ENCODE measurements at regions not wholly inside any gene's neighbourhood (a gene's known extent, or its start where the extent isn't known, plus 50 kb on each side); places are given as distances from the start of the nearest gene placed in this dataset.
A peak's percentile ranks its signal among the peaks of the same experiment; 100 is the strongest.

DNA sequence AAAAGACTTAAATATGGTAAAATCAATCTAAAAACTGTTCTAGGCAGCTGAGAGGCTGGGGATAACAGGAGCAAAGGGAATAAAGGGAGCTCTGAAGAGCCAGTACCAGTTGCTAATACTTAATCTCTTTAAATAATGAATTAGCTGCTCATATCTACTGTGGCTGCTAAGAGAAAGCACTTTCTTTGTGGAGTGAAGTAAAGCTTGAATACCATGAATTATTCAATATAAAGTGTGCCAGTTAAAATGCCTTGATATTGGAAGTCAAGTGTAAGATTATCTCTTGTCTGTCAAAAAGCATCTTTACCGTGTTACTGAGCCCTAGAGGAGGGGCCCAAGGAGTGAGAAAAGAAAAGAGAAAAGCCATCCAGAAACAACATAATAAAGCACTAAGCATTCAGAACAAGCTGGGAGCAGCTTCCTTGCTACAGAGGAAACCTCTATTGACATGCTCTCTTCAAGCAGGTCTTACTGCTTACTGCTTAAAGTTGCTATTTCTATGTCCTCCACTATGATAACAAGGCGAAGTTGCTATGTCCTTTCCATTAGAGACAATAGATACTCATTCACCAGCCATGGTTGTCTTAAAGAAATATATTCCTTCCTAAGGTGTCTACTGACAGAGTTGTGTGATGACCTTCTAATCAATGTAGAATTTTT is 297.4 kb downstream of the CETN3 start:
- H3K27me3 ChIP-seq = no peaks in the 10 kb centered on the region
- no peak overlapping the region for H3K27ac ChIP-seq
- no peaks in the 10 kb centered on the region for H3K36me3 ChIP-seq
- DNase-seq (no peak), ATAC-seq (no peak)
- H3K4me1 ChIP-seq = no peaks in the 10 kb centered on the region
- no peaks in the 10 kb centered on the region for H3K9me3 ChIP-seq
- intact Hi-C loops (cut with DNase I) = no loop called here
- TF ChIP-seq, protein P1, sequence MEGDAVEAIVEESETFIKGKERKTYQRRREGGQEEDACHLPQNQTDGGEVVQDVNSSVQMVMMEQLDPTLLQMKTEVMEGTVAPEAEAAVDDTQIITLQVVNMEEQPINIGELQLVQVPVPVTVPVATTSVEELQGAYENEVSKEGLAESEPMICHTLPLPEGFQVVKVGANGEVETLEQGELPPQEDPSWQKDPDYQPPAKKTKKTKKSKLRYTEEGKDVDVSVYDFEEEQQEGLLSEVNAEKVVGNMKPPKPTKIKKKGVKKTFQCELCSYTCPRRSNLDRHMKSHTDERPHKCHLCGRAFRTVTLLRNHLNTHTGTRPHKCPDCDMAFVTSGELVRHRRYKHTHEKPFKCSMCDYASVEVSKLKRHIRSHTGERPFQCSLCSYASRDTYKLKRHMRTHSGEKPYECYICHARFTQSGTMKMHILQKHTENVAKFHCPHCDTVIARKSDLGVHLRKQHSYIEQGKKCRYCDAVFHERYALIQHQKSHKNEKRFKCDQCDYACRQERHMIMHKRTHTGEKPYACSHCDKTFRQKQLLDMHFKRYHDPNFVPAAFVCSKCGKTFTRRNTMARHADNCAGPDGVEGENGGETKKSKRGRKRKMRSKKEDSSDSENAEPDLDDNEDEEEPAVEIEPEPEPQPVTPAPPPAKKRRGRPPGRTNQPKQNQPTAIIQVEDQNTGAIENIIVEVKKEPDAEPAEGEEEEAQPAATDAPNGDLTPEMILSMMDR (IDR thresholded peaks at IDR 0.05) = no peak
- no peak overlapping the region for H3K4me3 ChIP-seq

- Histone ChIP-seq H3K27ac (no peak overlapping the region), H3K27me3 (no peaks in the 10 kb centered on the region), H3K4me1 (no peaks in the 10 kb centered on the region), H3K4me3 (no peak overlapping the region), H3K36me3 (no peaks in the 10 kb centered on the region), H3K9me3 (no peaks in the 10 kb centered on the region)
- no peak for DNase-seq
- no peak for ATAC-seq
- TF ChIP-seq, protein P1 (IDR thresholded peaks at IDR 0.05) = no peak
- intact Hi-C loops (cut with DNase I) = no loop called here
Observed at GRCh38 chr5:90111364-90112032, 298.1 kb downstream of the CETN3 start.

DNA sequence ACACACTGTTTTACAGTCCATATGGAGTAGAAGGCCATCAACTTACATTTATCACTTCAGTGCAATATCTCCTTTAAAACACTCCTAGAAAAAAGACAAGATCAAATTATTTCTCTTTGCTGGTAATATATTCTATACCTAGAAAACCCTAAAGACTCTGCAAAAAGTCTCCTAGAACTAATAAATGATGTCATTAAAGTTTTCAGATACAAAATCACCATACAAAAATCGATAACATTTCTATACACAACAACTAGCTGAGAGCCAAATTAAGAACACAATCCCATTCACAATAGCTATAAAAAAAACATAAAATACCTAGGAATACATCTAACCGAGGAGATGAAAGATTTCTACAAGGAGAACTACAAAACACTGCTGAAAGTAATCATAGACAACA is 300.3 kb downstream of the CETN3 start:
- intact Hi-C loops (cut with DNase I) = no loop called here

GRCh38 chr5:90099099-90099498 is 310.5 kb downstream of the CETN3 start:
- H3K4me1 ChIP-seq = no peaks in the 10 kb centered on the region
- DNase-seq (no peak), ATAC-seq (peak; percentile 46)
- peaks cover 6% of the 10 kb centered on the region for H3K9me3 ChIP-seq
- H3K27ac ChIP-seq = no peak overlapping the region
- TF ChIP-seq, protein P1 (IDR thresholded peaks at IDR 0.05) = no peak
- intact Hi-C loops (cut with DNase I) = no loop called here
- no peak overlapping the region for H3K4me3 ChIP-seq
- H3K36me3 ChIP-seq = no peaks in the 10 kb centered on the region
- no peaks in the 10 kb centered on the region for H3K27me3 ChIP-seq

More for the DNA sequence above, 300.3 kb downstream of the CETN3 start:
- H3K27ac ChIP-seq = no peak overlapping the region
- ATAC-seq (no peak), DNase-seq (no peak)
- H3K4me3 ChIP-seq = no peak overlapping the region
- H3K36me3 ChIP-seq = no peaks in the 10 kb centered on the region
- TF ChIP-seq, protein P1 (IDR thresholded peaks at IDR 0.05) = no peak
- H3K4me1 ChIP-seq = no peaks in the 10 kb centered on the region
- no peaks in the 10 kb centered on the region for H3K9me3 ChIP-seq
- H3K27me3 ChIP-seq = no peaks in the 10 kb centered on the region

DNA sequence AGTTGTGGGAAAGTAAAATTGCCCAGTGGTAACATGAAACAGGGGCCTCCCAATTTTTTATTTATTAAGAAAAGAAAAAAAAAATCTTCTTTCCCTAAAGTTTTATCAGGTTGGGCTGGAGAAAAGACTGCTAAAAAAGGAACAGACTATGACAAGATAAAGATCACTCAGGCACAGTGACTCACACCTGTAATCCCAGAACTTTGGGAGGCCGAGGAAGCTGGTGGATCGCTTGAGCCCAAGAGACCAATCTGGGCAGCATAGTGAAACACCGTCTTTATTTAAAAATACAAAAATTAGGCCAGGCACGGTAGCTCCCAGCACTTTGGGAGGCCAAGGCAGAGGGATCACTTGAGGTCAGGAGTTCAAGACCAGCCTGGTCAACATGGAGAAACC is 312.5 kb downstream of the CETN3 start:
- TF ChIP-seq, protein P1 (IDR thresholded peaks at IDR 0.05) = no peak
- H3K27me3 ChIP-seq = no peaks in the 10 kb centered on the region
- intact Hi-C loops (cut with DNase I) = no loop called here

More for the DNA sequence above, 312.5 kb downstream of the CETN3 start:
- ATAC-seq = no peak
- Histone ChIP-seq H3K27ac (no peak overlapping the region), H3K9me3 (peaks cover 2% of the 10 kb centered on the region), H3K4me1 (no peaks in the 10 kb centered on the region), H3K4me3 (no peak overlapping the region), H3K36me3 (no peaks in the 10 kb centered on the region)
- no peak for DNase-seq
